ENCODE measurements at regions not wholly inside any gene's neighbourhood (a gene's known extent, or its start where the extent isn't known, plus 50 kb on each side); places are given as distances from the start of the nearest gene placed in this dataset.
A peak's percentile ranks its signal among the peaks of the same experiment; 100 is the strongest.
"Not testable (repeated sequence)": the region's sequence is repeated elsewhere in the genome, so short reads cannot be mapped to it uniquely, and the experiment has no call there.

GRCh38 chr5:155522540-155522939, 509.0 kb downstream of the KIF4B start:
- no peak for DNase-seq

- no peak for DNase-seq
Observed at GRCh38 chr5:155529362-155529761, 515.8 kb downstream of the KIF4B start.

GRCh38 chr5:155530046-155530445, 516.5 kb downstream of the KIF4B start:
- DNase-seq: no peak

- no peak for DNase-seq
Observed at GRCh38 chr5:155532621-155533311, 519.2 kb downstream of the KIF4B start.

- peak; percentile 90 for DNase-seq
Observed at GRCh38 chr5:155540000-155540595, 526.5 kb downstream of the KIF4B start.

GRCh38 chr5:155546075-155546474, 532.5 kb downstream of the KIF4B start:
- no peak for DNase-seq

GRCh38 chr5:155554500-155554899, 540.9 kb downstream of the KIF4B start:
- no peak for DNase-seq

GRCh38 chr5:155556222-155556621, 542.7 kb downstream of the KIF4B start:
- DNase-seq: no peak

- no peak for DNase-seq
Observed at GRCh38 chr5:155556700-155557099, 543.1 kb downstream of the KIF4B start.

- no peak for DNase-seq
Observed at GRCh38 chr5:155562158-155562557, 548.6 kb downstream of the KIF4B start.

GRCh38 chr5:155564541-155564940, 551.0 kb downstream of the KIF4B start:
- no peak for DNase-seq

GRCh38 chr5:155575861-155576260, 562.3 kb downstream of the KIF4B start:
- no peak for DNase-seq

- DNase-seq: not testable (repeated sequence)
Observed at GRCh38 chr5:155586808-155587207, 573.3 kb downstream of the KIF4B start.

GRCh38 chr5:155587458-155587857, 573.9 kb downstream of the KIF4B start:
- DNase-seq: peak; percentile 62

GRCh38 chr5:155591273-155591672, 577.7 kb downstream of the KIF4B start:
- DNase-seq: no peak

- no peak for DNase-seq
Observed at GRCh38 chr5:155594270-155594669, 580.7 kb downstream of the KIF4B start.

GRCh38 chr5:155595791-155596190, 582.2 kb downstream of the KIF4B start:
- DNase-seq: no peak

- no peak for DNase-seq
Observed at GRCh38 chr5:155598552-155598951, 585.0 kb downstream of the KIF4B start.

GRCh38 chr5:155605920-155606319, 592.4 kb downstream of the KIF4B start:
- peak; percentile 41 for DNase-seq

GRCh38 chr5:155616779-155617392, 603.3 kb downstream of the KIF4B start:
- DNase-seq: peak; percentile 7

GRCh38 chr5:155619688-155620087, 606.1 kb downstream of the KIF4B start:
- no peak for DNase-seq

- no peak for DNase-seq
Observed at GRCh38 chr5:155620821-155621410, 607.4 kb downstream of the KIF4B start.

- DNase-seq: no peak
Observed at GRCh38 chr5:155624597-155625241, 611.2 kb downstream of the KIF4B start.
